ENCODE measurements at regions not wholly inside any gene's neighbourhood (a gene's known extent, or its start where the extent isn't known, plus 50 kb on each side); places are given as distances from the start of the nearest gene placed in this dataset.
"Not testable (repeated sequence)": the region's sequence is repeated elsewhere in the genome, so short reads cannot be mapped to it uniquely, and the experiment has no call there.

- no peak overlapping the region for H3K9ac ChIP-seq (ENCODE audit: control insufficient read depth, extremely low read depth, insufficient read depth, low read length)
- FAIRE-seq, result no peak
- no peak overlapping the region for H3K27ac ChIP-seq (ENCODE audit: control insufficient read depth, insufficient read depth, low read length)
- no peak for DNase-seq (ENCODE audit: low read depth, low spot score)
- no peaks in the 10 kb centered on the region for H3K27me3 ChIP-seq (ENCODE audit: control insufficient read depth, extremely low read depth, insufficient read depth, low read length)
- H3K4me3 ChIP-seq (ENCODE audit: control insufficient read depth in 2 of 3, extremely low read depth in 1 of 3, insufficient read depth in 2 of 3, low read depth in 1 of 3, low read length in 3 of 3), result peak overlapping the region in 1 of 3 experiments; percentile 33
- H3K36me3 ChIP-seq (ENCODE audit: control insufficient read depth in 2 of 2, extremely low read depth in 1 of 2, insufficient read depth in 2 of 2, low read length in 2 of 2), result no peaks in the 10 kb centered on the region
- dilution Hi-C loops (cut with MboI; ENCODE audit: extremely low pct_ligation_motif_present, low sequenced_read_pairs), result no loop called here
- no peaks in the 10 kb centered on the region for H3K9me3 ChIP-seq (ENCODE audit: control insufficient read depth, low read depth, low read length)
- H3K9me1 ChIP-seq (ENCODE audit: control insufficient read depth, extremely low read depth, insufficient read depth, low read length), result no peaks in the 10 kb centered on the region
- H3K4me1 ChIP-seq (ENCODE audit: control insufficient read depth, extremely low read depth, insufficient read depth, low read length), result peaks cover 34% of the 10 kb centered on the region
- H4K20me1 ChIP-seq (ENCODE audit: control insufficient read depth, extremely low read depth, insufficient read depth, low read length), result no peaks in the 10 kb centered on the region
- H3K79me2 ChIP-seq (ENCODE audit: control insufficient read depth, insufficient read depth, low read length), result no peaks in the 10 kb centered on the region
- no peak overlapping the region for H2AFZ ChIP-seq (ENCODE audit: control insufficient read depth, low read length)
- TF ChIP-seq EZH2 (IDR thresholded peaks at IDR 0.05; ENCODE audit: low read length) (no peak), CTCF (optimal IDR thresholded peaks at IDR 0.05 in 1 of 3, IDR thresholded peaks at IDR 0.05 in 1 of 3, conservative IDR thresholded peaks at IDR 0.05 in 1 of 3; ENCODE audit: extremely low read depth in 1 of 3, insufficient read depth in 2 of 3, low read length in 3 of 3) (no peak)
- H3K4me2 ChIP-seq (ENCODE audit: control insufficient read depth, extremely low read depth, insufficient read depth, low read depth, low read length), result peak overlapping the region; percentile 56
These were observed 142.3 kb upstream of the SLC38A2 start for GRCh38 chr12:46514886-46515285.

GRCh38 chr12:46510257-46510656 lies 137.7 kb upstream of the SLC38A2 start:
- DNase-seq (ENCODE audit: low read depth, low spot score); FAIRE-seq; H3K9ac ChIP-seq (ENCODE audit: control insufficient read depth, extremely low read depth, insufficient read depth, low read length); H2AFZ ChIP-seq (ENCODE audit: control insufficient read depth, low read length); H3K79me2 ChIP-seq (ENCODE audit: control insufficient read depth, insufficient read depth, low read length); H3K27ac ChIP-seq (ENCODE audit: control insufficient read depth, insufficient read depth, low read length); H3K4me2 ChIP-seq (ENCODE audit: control insufficient read depth, extremely low read depth, insufficient read depth, low read depth, low read length); H3K9me1 ChIP-seq (ENCODE audit: control insufficient read depth, extremely low read depth, insufficient read depth, low read length); H3K9me3 ChIP-seq (ENCODE audit: control insufficient read depth, low read depth, low read length); H3K36me3 ChIP-seq (ENCODE audit: control insufficient read depth in 2 of 2, extremely low read depth in 1 of 2, insufficient read depth in 2 of 2, low read length in 2 of 2); H4K20me1 ChIP-seq (ENCODE audit: control insufficient read depth, extremely low read depth, insufficient read depth, low read length); H3K4me3 ChIP-seq (ENCODE audit: control insufficient read depth in 2 of 3, extremely low read depth in 1 of 3, insufficient read depth in 2 of 3, low read depth in 1 of 3, low read length in 3 of 3); H3K27me3 ChIP-seq (ENCODE audit: control insufficient read depth, extremely low read depth, insufficient read depth, low read length); dilution Hi-C loops (cut with MboI; ENCODE audit: extremely low pct_ligation_motif_present, low sequenced_read_pairs): not testable (repeated sequence)
- H3K4me1 ChIP-seq (ENCODE audit: control insufficient read depth, extremely low read depth, insufficient read depth, low read length), result peaks cover 24% of the 10 kb centered on the region

- no peak overlapping the region for H3K9ac ChIP-seq (ENCODE audit: control insufficient read depth, extremely low read depth, insufficient read depth, low read length)
- no peak overlapping the region for H2AFZ ChIP-seq (ENCODE audit: control insufficient read depth, low read length)
- H4K20me1 ChIP-seq (ENCODE audit: control insufficient read depth, extremely low read depth, insufficient read depth, low read length), result no peaks in the 10 kb centered on the region
- DNase-seq (ENCODE audit: low read depth, low spot score), result no peak
- no peaks in the 10 kb centered on the region for H3K27me3 ChIP-seq (ENCODE audit: control insufficient read depth, extremely low read depth, insufficient read depth, low read length)
- FAIRE-seq, result no peak
- dilution Hi-C loops (cut with MboI; ENCODE audit: extremely low pct_ligation_motif_present, low sequenced_read_pairs), result no loop called here
- H3K4me3 ChIP-seq (ENCODE audit: control insufficient read depth in 2 of 3, extremely low read depth in 1 of 3, insufficient read depth in 2 of 3, low read depth in 1 of 3, low read length in 3 of 3), result no peak overlapping the region
- peaks cover 13% of the 10 kb centered on the region for H3K4me1 ChIP-seq (ENCODE audit: control insufficient read depth, extremely low read depth, insufficient read depth, low read length)
- no peak overlapping the region for H3K4me2 ChIP-seq (ENCODE audit: control insufficient read depth, extremely low read depth, insufficient read depth, low read depth, low read length)
- no peaks in the 10 kb centered on the region for H3K9me1 ChIP-seq (ENCODE audit: control insufficient read depth, extremely low read depth, insufficient read depth, low read length)
- H3K9me3 ChIP-seq (ENCODE audit: control insufficient read depth, low read depth, low read length), result peaks cover 2% of the 10 kb centered on the region
- H3K79me2 ChIP-seq (ENCODE audit: control insufficient read depth, insufficient read depth, low read length), result no peaks in the 10 kb centered on the region
- no peak overlapping the region for H3K27ac ChIP-seq (ENCODE audit: control insufficient read depth, insufficient read depth, low read length)
- TF ChIP-seq CTCF (optimal IDR thresholded peaks at IDR 0.05 in 1 of 3, IDR thresholded peaks at IDR 0.05 in 1 of 3, conservative IDR thresholded peaks at IDR 0.05 in 1 of 3; ENCODE audit: extremely low read depth in 1 of 3, insufficient read depth in 2 of 3, low read length in 3 of 3), result no peak
- H3K36me3 ChIP-seq (ENCODE audit: control insufficient read depth in 2 of 2, extremely low read depth in 1 of 2, insufficient read depth in 2 of 2, low read length in 2 of 2), result peaks cover 0 to 4% of the 10 kb centered on the region in 2 experiments
These were observed 136.6 kb upstream of the SLC38A2 start for GRCh38 chr12:46509135-46509534.

All from keratinocyte (primary cell).